ENCODE measurements at regions not wholly inside any gene's neighbourhood (a gene's known extent, or its start where the extent isn't known, plus 50 kb on each side); places are given as distances from the start of the nearest gene placed in this dataset.

GRCh38 chr11:114774599-114775361 is 96.5 kb downstream of the NXPE2 start:
- Histone ChIP-seq H3K27ac (no peak overlapping the region), H3K9me3 (no peaks in the 10 kb centered on the region), H3K27me3 (peaks cover 0 to 26% of the 10 kb centered on the region in 2 donors), H3K4me1 (no peaks in the 10 kb centered on the region), H3K36me3 (no peaks in the 10 kb centered on the region), H3K4me3 (no peak overlapping the region)
- no peak for DNase-seq
- intact Hi-C loops (cut with DNase I; ENCODE audit: low total_unique reads): no loop called here
- TF ChIP-seq CTCF (IDR thresholded peaks at IDR 0.05): no peak

- Histone ChIP-seq H3K9me3 (no peaks in the 10 kb centered on the region), H3K27me3 (peaks cover 0 to 24% of the 10 kb centered on the region in 2 donors), H3K27ac (no peak overlapping the region), H3K4me1 (no peaks in the 10 kb centered on the region), H3K4me3 (no peak overlapping the region), H3K36me3 (no peaks in the 10 kb centered on the region)
- TF ChIP-seq CTCF (IDR thresholded peaks at IDR 0.05): no peak
- intact Hi-C loops (cut with DNase I; ENCODE audit: low total_unique reads): no loop called here
- DNase-seq: no peak
Measured at GRCh38 chr11:114775875-114776621, 97.7 kb downstream of the NXPE2 start.

- intact Hi-C loops (cut with DNase I; ENCODE audit: low total_unique reads): no loop called here
Measured at GRCh38 chr11:114776956-114777355, 98.6 kb downstream of the NXPE2 start.

GRCh38 chr11:114779189-114779588 is 100.9 kb downstream of the NXPE2 start:
- H3K4me1 ChIP-seq: no peaks in the 10 kb centered on the region
- no peak overlapping the region for H3K4me3 ChIP-seq
- no peak for DNase-seq
- intact Hi-C loops (cut with DNase I; ENCODE audit: low total_unique reads): no loop called here
- H3K27ac ChIP-seq: no peak overlapping the region
- no peaks in the 10 kb centered on the region for H3K36me3 ChIP-seq
- TF ChIP-seq CTCF (IDR thresholded peaks at IDR 0.05): no peak
- H3K27me3 ChIP-seq: peaks cover 0 to 12% of the 10 kb centered on the region in 2 donors
- no peaks in the 10 kb centered on the region for H3K9me3 ChIP-seq

More at GRCh38 chr11:114776956-114777355, 98.6 kb downstream of the NXPE2 start:
- TF ChIP-seq CTCF (IDR thresholded peaks at IDR 0.05): no peak
- Histone ChIP-seq H3K4me1 (no peaks in the 10 kb centered on the region), H3K27me3 (peaks cover 0 to 20% of the 10 kb centered on the region in 2 donors), H3K9me3 (no peaks in the 10 kb centered on the region), H3K36me3 (no peaks in the 10 kb centered on the region), H3K4me3 (no peak overlapping the region), H3K27ac (no peak overlapping the region)
- no peak for DNase-seq

- no peak overlapping the region for H3K4me3 ChIP-seq
- no peaks in the 10 kb centered on the region for H3K9me3 ChIP-seq
- no peaks in the 10 kb centered on the region for H3K4me1 ChIP-seq
- DNase-seq: no peak
- no peak overlapping the region for H3K27ac ChIP-seq
- H3K36me3 ChIP-seq: no peaks in the 10 kb centered on the region
- no peak for TF ChIP-seq CTCF (IDR thresholded peaks at IDR 0.05)
- H3K27me3 ChIP-seq: peaks cover 0 to 11% of the 10 kb centered on the region in 2 donors
- intact Hi-C loops (cut with DNase I; ENCODE audit: low total_unique reads): no loop called here
Measured at GRCh38 chr11:114782650-114783310, 104.5 kb downstream of the NXPE2 start.

All from tibial artery (tissue), 4 donors.